Keratinocyte (primary cell): ENCODE measurements at regions not wholly inside any gene's neighbourhood (a gene's known extent, or its start where the extent isn't known, plus 50 kb on each side); places are given as distances from the start of the nearest gene placed in this dataset.

Experiments used
- DNase-seq: peaks from one replicate; pipeline ENCODE4 v3.0.0-alpha.2; 2011; ENCODE audit warnings: low read depth, missing footprints, low spot score
- FAIRE-seq: peaks from 2 replicates; lab custom pipeline; 2011; peaks lifted over from hg19 to GRCh38; lab: Jason Lieb, UNC
- H2AFZ ChIP-seq: 2 replicates; pipeline ENCODE4 v1.6.0; 2012; ENCODE audit warnings: low read length, control low read depth, inconsistent platforms; ENCODE audit not compliant: control insufficient read depth
- H3K27ac ChIP-seq: 2 replicates; pipeline ENCODE4 v1.5.1; 2011; ENCODE audit warnings: low read length; ENCODE audit not compliant: control insufficient read depth, insufficient read depth
- H3K27me3 ChIP-seq: 3 replicates; pipeline ENCODE4 v1.6.0; 2011; ENCODE audit warnings: low read length; ENCODE audit not compliant: control insufficient read depth, insufficient read depth; ENCODE audit errors: extremely low read depth
- H3K36me3 ChIP-seq, 2 experiments: 2 replicates in 1 of 2; 3 replicates in 1 of 2; pipeline ENCODE4 v1.5.1; 2011; ENCODE audit warnings: low read length in 2 of 2, mild to moderate bottlenecking in 1 of 2; ENCODE audit not compliant: control insufficient read depth in 2 of 2, insufficient read depth in 2 of 2; ENCODE audit errors: extremely low read depth in 1 of 2
- H3K4me1 ChIP-seq: 3 replicates; pipeline ENCODE4 v1.5.1; 2011; ENCODE audit warnings: low read length; ENCODE audit not compliant: control insufficient read depth, insufficient read depth; ENCODE audit errors: extremely low read depth
- H3K4me2 ChIP-seq: 3 replicates; pipeline ENCODE4 v1.6.0; 2011; ENCODE audit warnings: low read depth, low read length; ENCODE audit not compliant: control insufficient read depth, insufficient read depth; ENCODE audit errors: extremely low read depth
- H3K4me3 ChIP-seq, 3 experiments: fragments of 200-600 bp in 1 of 3; sonication (generic) in 1 of 3; 2 replicates in 2 of 3; 3 replicates in 1 of 3; pipeline ENCODE4 v1.5.1; 2011 to 2016; ENCODE audit warnings: low read length in 3 of 3, mild to moderate bottlenecking in 3 of 3, control low read depth in 2 of 3, inconsistent platforms in 1 of 3, low read depth in 1 of 3, mixed read lengths in 1 of 3, mixed run types in 1 of 3, moderate library complexity in 1 of 3; ENCODE audit not compliant: control insufficient read depth in 2 of 3, insufficient read depth in 2 of 3; ENCODE audit errors: extremely low read depth in 1 of 3
- H3K79me2 ChIP-seq: 2 replicates; pipeline ENCODE4 v1.6.0; 2012; ENCODE audit warnings: low read length; ENCODE audit not compliant: control insufficient read depth, insufficient read depth
- H3K9ac ChIP-seq: 3 replicates; pipeline ENCODE4 v1.6.0; 2011; ENCODE audit warnings: low read length; ENCODE audit not compliant: control insufficient read depth, insufficient read depth; ENCODE audit errors: extremely low read depth
- H3K9me1 ChIP-seq: 3 replicates; pipeline ENCODE4 v1.6.0; 2011; ENCODE audit warnings: low read length; ENCODE audit not compliant: control insufficient read depth, insufficient read depth; ENCODE audit errors: extremely low read depth
- H3K9me3 ChIP-seq: 2 replicates; pipeline ENCODE4 v1.5.1; 2012; ENCODE audit warnings: low read depth, low read length; ENCODE audit not compliant: control insufficient read depth
- H4K20me1 ChIP-seq: 3 replicates; pipeline ENCODE4 v1.6.0; 2011; ENCODE audit warnings: low read length; ENCODE audit not compliant: control insufficient read depth, insufficient read depth; ENCODE audit errors: extremely low read depth
- EZH2 ChIP-seq: IDR thresholded peaks from one replicate; pipeline ENCODE4 v1.6.1; 2012; ENCODE audit warnings: inconsistent platforms, mild to moderate bottlenecking, low read length, moderate library complexity
- dilution Hi-C: fragments of 300-500 bp; cut with MboI; formaldehyde crosslinking; loops from one replicate; pipeline ENCODE4 v1.7.0; 2020; ENCODE audit warnings: low sequenced_read_pairs; ENCODE audit not compliant: extremely low pct_ligation_motif_present
- TF ChIP-seq, protein P1 (sequence below), 3 experiments: IDR thresholded peaks in 1 of 3; conservative IDR thresholded peaks in 1 of 3; optimal IDR thresholded peaks in 1 of 3; 2 replicates in 2 of 3; 3 replicates in 1 of 3; pipeline versions ENCODE3 to v1.5.1; 2011; ENCODE audit warnings: low read length in 3 of 3, mild to moderate bottlenecking in 3 of 3, moderate library complexity in 2 of 3, control low read depth in 1 of 3, inconsistent platforms in 1 of 3; ENCODE audit not compliant: insufficient read depth in 2 of 3; ENCODE audit errors: extremely low read depth in 1 of 3

DNA sequence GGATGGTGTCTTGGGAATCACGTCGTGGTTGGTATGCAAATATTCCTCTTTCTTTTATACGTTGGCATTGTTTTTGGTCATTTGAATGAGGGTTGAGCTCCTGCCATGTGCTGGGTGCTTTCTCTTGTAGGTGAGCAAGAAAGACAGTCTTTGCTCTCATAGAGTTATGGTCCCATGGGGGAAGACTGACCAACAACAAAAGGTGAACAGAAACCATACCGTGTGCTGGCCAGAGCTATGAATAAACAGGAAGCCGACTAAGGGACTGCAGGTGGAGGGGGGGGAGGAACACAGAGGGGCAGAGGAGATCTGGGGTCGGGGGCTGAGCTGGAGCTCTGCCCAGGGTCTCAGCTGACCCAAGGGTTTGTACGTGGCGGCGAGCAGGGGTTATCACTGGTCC is 245.3 kb downstream of the CTTN start:
- H4K20me1 ChIP-seq, result no peaks in the 10 kb centered on the region
- FAIRE-seq (no peak), DNase-seq (no peak)
- H3K4me2 ChIP-seq, result no peak overlapping the region
- H3K9ac ChIP-seq, result no peak overlapping the region
- no peak overlapping the region for H3K4me3 ChIP-seq
- no peak overlapping the region for H3K27ac ChIP-seq
- H3K4me1 ChIP-seq, result no peaks in the 10 kb centered on the region
- TF ChIP-seq EZH2, result no peak
- TF ChIP-seq, protein P1, sequence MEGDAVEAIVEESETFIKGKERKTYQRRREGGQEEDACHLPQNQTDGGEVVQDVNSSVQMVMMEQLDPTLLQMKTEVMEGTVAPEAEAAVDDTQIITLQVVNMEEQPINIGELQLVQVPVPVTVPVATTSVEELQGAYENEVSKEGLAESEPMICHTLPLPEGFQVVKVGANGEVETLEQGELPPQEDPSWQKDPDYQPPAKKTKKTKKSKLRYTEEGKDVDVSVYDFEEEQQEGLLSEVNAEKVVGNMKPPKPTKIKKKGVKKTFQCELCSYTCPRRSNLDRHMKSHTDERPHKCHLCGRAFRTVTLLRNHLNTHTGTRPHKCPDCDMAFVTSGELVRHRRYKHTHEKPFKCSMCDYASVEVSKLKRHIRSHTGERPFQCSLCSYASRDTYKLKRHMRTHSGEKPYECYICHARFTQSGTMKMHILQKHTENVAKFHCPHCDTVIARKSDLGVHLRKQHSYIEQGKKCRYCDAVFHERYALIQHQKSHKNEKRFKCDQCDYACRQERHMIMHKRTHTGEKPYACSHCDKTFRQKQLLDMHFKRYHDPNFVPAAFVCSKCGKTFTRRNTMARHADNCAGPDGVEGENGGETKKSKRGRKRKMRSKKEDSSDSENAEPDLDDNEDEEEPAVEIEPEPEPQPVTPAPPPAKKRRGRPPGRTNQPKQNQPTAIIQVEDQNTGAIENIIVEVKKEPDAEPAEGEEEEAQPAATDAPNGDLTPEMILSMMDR (optimal IDR thresholded peaks at IDR 0.05 in 1 of 3, IDR thresholded peaks at IDR 0.05 in 1 of 3, conservative IDR thresholded peaks at IDR 0.05 in 1 of 3; ENCODE audit: extremely low read depth in 1 of 3, insufficient read depth in 2 of 3, low read length in 3 of 3), result no peak
- dilution Hi-C loops, result no loop called here
- no peak overlapping the region for H2AFZ ChIP-seq
- no peaks in the 10 kb centered on the region for H3K9me1 ChIP-seq
- no peaks in the 10 kb centered on the region for H3K36me3 ChIP-seq
- no peaks in the 10 kb centered on the region for H3K79me2 ChIP-seq
- H3K27me3 ChIP-seq, result no peaks in the 10 kb centered on the region
- peaks cover 2% of the 10 kb centered on the region for H3K9me3 ChIP-seq

DNA sequence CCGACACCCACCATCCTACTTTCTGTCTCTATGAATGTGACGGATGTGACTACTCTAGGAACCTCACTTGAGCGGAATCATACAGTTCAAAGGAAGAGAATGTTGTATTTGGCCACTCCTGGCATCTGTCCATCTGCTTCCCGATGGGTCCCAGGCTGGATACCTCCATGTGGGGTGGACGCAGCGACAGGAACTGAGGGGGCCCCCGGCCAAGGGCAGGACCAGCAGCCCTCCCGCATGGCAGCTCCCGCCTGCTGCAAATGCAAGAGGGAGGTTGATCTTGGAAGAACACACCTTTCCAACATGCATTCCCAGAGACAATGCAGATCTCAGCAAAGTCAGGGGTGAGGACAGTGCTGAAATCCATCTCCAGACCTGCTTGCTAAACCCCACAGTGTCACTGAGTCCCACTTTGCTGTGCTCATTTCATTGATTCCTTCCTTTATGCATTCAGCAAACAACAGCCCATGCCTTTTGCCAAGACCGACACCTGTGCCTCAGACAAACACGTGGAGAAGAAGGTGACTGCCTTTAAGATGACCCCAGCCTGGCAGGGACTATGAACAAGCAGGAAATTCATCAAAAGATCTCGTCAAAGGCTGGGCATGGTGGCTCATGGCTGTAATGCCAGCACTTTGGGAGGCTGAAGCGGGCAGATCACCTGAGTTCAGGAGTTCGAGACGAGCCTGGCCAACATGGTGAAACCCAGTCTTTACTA is 246.2 kb downstream of the CTTN start:
- no peak for DNase-seq
- H3K79me2 ChIP-seq, result no peaks in the 10 kb centered on the region
- H3K9me1 ChIP-seq, result no peaks in the 10 kb centered on the region
- no peak overlapping the region for H3K27ac ChIP-seq
- no peaks in the 10 kb centered on the region for H4K20me1 ChIP-seq
- no peak overlapping the region for H3K4me3 ChIP-seq
- H3K9ac ChIP-seq, result no peak overlapping the region
- TF ChIP-seq, protein P1 (optimal IDR thresholded peaks at IDR 0.05 in 1 of 3, IDR thresholded peaks at IDR 0.05 in 1 of 3, conservative IDR thresholded peaks at IDR 0.05 in 1 of 3; ENCODE audit: extremely low read depth in 1 of 3, insufficient read depth in 2 of 3, low read length in 3 of 3), result no peak
- no peak for TF ChIP-seq EZH2
- peaks cover 2% of the 10 kb centered on the region for H3K9me3 ChIP-seq
- no peak overlapping the region for H2AFZ ChIP-seq
- dilution Hi-C loops, result no loop called here
- no peak overlapping the region for H3K4me2 ChIP-seq
- H3K36me3 ChIP-seq, result no peaks in the 10 kb centered on the region
- H3K4me1 ChIP-seq, result no peaks in the 10 kb centered on the region
- H3K27me3 ChIP-seq, result no peaks in the 10 kb centered on the region
- no peak for FAIRE-seq
